Vagina (tissue), 2 donors: ENCODE measurements at regions not wholly inside any gene's neighbourhood (a gene's known extent, or its start where the extent isn't known, plus 50 kb on each side); places are given as distances from the start of the nearest gene placed in this dataset.

Experiments
- DNase-seq, 2 donors: peaks; one replicate each; pipeline ENCODE4 v3.0.0-alpha.2; 2017; ENCODE audit errors: extremely low spot score in 2 of 2
- H3K27ac ChIP-seq: fragments of 200-600 bp; sonication (generic); one replicate; pipeline ENCODE4 v1.5.1; 2019
- H3K27me3 ChIP-seq: fragments of 200-600 bp; sonication (generic); one replicate; pipeline ENCODE4 v1.5.1; 2019
- H3K36me3 ChIP-seq, 2 donors: fragments of 200-600 bp; sonication (generic); one replicate each; pipeline ENCODE4 v1.5.1; 2017 to 2019
- H3K4me1 ChIP-seq: fragments of 200-600 bp; sonication (generic); one replicate; pipeline ENCODE4 v1.5.1; 2019
- H3K4me3 ChIP-seq, 2 donors: fragments of 200-600 bp; sonication (generic); 1 replicate in 1 of 2; 2 replicates in 1 of 2; pipeline ENCODE4 v1.5.1; 2016 to 2019
- H3K9me3 ChIP-seq: fragments of 200-600 bp; sonication (generic); one replicate; pipeline ENCODE4 v1.5.1; 2019
- POLR2A ChIP-seq, 2 donors: fragments of 450-650 bp; IDR thresholded peaks; one replicate each; pipeline ENCODE4 v1.6.1; 2017; ENCODE audit warnings: antibody characterized with exemption in 2 of 2, mild to moderate bottlenecking in 2 of 2, moderate library complexity in 2 of 2
- POLR2AphosphoS5 ChIP-seq, 2 donors: sonication (generic); formaldehyde crosslinking; IDR thresholded peaks; one replicate each; pipeline ENCODE4 v1.9.0; 2017; ENCODE audit warnings: antibody characterized with exemption in 2 of 2, mild to moderate bottlenecking in 2 of 2, low read depth in 1 of 2; ENCODE audit not compliant: insufficient read depth in 1 of 2
- intact Hi-C: fragments of 100-400 bp; cut with DNase I; formaldehyde crosslinking; loops from one replicate; pipeline ENCODE4 v1.15.1; 2023
- TF ChIP-seq, protein P1 (sequence below), 3 experiments: fragments of 450-650 bp in 2 of 3; fragments of 200-600 bp in 1 of 3; sonication (generic) in 1 of 3; IDR thresholded peaks; one replicate each; pipeline ENCODE4 v1.5.1; 2017 to 2019; ENCODE audit warnings: antibody characterized with exemption in 3 of 3, mild to moderate bottlenecking in 2 of 3, moderate library complexity in 2 of 3

DNA sequence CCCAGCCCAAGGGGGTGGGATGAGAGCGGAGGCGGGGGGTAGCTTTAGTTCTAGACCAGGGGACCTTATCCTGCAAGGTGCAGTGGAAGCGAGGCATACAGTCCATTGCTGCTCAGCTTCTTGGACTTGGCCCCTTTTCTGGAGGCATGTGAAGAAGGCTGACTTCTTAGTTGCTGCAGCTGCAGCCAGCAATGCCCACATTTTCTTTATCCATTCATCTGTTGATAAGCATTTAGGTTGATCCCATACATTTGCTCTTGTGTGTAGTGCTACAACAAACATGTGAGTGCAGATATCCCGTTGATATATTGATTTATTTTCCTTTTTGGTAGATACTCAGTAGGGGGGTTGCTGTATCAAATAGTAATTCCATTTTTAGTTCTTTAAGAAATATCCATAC lies 461.2 kb upstream of the IMPG1 start:
- H3K27me3 ChIP-seq, result no peaks in the 10 kb centered on the region
- no peak for TF ChIP-seq POLR2A (IDR thresholded peaks at IDR 0.05)
- TF ChIP-seq, protein P1, sequence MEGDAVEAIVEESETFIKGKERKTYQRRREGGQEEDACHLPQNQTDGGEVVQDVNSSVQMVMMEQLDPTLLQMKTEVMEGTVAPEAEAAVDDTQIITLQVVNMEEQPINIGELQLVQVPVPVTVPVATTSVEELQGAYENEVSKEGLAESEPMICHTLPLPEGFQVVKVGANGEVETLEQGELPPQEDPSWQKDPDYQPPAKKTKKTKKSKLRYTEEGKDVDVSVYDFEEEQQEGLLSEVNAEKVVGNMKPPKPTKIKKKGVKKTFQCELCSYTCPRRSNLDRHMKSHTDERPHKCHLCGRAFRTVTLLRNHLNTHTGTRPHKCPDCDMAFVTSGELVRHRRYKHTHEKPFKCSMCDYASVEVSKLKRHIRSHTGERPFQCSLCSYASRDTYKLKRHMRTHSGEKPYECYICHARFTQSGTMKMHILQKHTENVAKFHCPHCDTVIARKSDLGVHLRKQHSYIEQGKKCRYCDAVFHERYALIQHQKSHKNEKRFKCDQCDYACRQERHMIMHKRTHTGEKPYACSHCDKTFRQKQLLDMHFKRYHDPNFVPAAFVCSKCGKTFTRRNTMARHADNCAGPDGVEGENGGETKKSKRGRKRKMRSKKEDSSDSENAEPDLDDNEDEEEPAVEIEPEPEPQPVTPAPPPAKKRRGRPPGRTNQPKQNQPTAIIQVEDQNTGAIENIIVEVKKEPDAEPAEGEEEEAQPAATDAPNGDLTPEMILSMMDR (IDR thresholded peaks at IDR 0.05), result no peak
- no peak for TF ChIP-seq POLR2AphosphoS5 (IDR thresholded peaks at IDR 0.05; ENCODE audit: insufficient read depth in 1 of 2, low read depth in 1 of 2)
- no peak for DNase-seq

DNA sequence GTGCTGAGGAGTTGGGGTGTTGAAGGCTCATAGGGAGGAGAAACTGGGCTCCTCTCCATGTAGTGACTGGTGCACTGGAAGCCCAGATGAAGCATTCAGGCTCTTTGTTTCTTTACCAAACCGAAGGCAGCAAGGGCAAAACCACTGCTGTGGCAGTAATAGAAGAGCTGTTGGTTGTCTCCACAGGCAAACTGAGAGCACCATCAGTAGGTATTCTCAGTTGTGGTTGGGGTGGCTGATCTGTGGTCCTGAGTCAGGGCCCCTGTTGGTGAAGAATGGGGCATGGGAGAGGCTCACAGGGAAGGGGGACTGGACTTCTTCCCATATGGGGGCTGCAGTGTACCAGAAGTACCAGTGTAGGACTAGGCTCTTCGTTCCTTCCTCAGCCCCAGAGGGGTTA lies 460.2 kb upstream of the IMPG1 start:
- DNase-seq, result no peak
- Histone ChIP-seq H3K4me3 (no peak overlapping the region), H3K4me1 (no peaks in the 10 kb centered on the region), H3K9me3 (no peaks in the 10 kb centered on the region), H3K27me3 (no peaks in the 10 kb centered on the region), H3K27ac (no peak overlapping the region), H3K36me3 (no peaks in the 10 kb centered on the region)
- intact Hi-C loops, result no loop called here
- TF ChIP-seq, protein P1 (IDR thresholded peaks at IDR 0.05), result no peak
- TF ChIP-seq POLR2A (IDR thresholded peaks at IDR 0.05) (no peak), POLR2AphosphoS5 (IDR thresholded peaks at IDR 0.05; ENCODE audit: insufficient read depth in 1 of 2, low read depth in 1 of 2) (no peak)

More for the DNA sequence above, 461.2 kb upstream of the IMPG1 start:
- H3K4me1 ChIP-seq, result no peaks in the 10 kb centered on the region
- H3K27ac ChIP-seq, result no peak overlapping the region
- H3K4me3 ChIP-seq, result no peak overlapping the region
- no peaks in the 10 kb centered on the region for H3K9me3 ChIP-seq
- H3K36me3 ChIP-seq, result no peaks in the 10 kb centered on the region
- intact Hi-C loops, result no loop called here

DNA sequence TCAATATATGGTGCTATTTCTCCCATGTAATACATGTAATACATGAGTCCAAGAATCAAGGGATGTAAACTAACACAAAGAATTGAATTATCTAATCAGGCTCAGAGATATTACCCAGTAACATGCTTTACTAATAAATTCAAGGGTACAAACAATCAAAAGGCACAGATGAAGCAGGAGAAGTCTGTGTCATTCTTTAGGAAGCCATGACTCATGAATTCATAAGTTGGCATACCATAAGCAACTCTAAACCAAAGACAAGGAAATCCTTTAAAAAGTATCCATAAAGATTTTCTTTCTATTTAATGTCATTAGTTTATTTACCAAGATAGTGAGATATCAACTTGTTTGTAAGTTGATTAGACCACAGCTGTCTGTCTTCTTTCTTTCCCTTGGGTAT lies 446.0 kb upstream of the IMPG1 start:
- Histone ChIP-seq H3K4me3 (no peak overlapping the region), H3K9me3 (no peaks in the 10 kb centered on the region), H3K4me1 (no peaks in the 10 kb centered on the region), H3K27me3 (no peaks in the 10 kb centered on the region), H3K27ac (no peak overlapping the region), H3K36me3 (no peaks in the 10 kb centered on the region)
- intact Hi-C loops, result no loop called here
- DNase-seq, result no peak
- TF ChIP-seq, protein P1 (IDR thresholded peaks at IDR 0.05), result no peak
- TF ChIP-seq POLR2A (IDR thresholded peaks at IDR 0.05), result no peak
- no peak for TF ChIP-seq POLR2AphosphoS5 (IDR thresholded peaks at IDR 0.05; ENCODE audit: insufficient read depth in 1 of 2, low read depth in 1 of 2)

DNA sequence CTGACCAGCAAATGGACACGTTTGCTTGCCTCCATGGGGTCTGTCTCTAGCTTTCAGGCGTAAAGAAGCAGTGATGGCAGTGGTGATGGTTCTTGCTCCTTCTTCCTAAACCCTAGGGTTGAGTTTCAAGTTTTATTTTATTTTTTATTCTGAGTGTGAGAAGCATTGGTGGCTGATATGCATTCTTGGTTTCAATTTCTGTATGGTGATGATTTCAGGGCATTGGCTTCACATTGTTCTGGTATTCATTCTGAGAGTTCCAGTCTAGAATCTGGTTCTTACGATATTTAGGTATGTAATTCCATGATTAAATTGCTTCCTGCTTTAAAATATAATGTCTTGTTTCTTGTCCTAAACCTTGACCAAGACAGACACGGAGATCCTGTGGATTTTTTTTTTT lies 444.5 kb upstream of the IMPG1 start:
- H3K27me3 ChIP-seq, result no peaks in the 10 kb centered on the region
- H3K4me1 ChIP-seq, result no peaks in the 10 kb centered on the region
- H3K36me3 ChIP-seq, result no peaks in the 10 kb centered on the region
- TF ChIP-seq, protein P1 (IDR thresholded peaks at IDR 0.05), result no peak
- TF ChIP-seq POLR2A (IDR thresholded peaks at IDR 0.05) (no peak), POLR2AphosphoS5 (IDR thresholded peaks at IDR 0.05; ENCODE audit: insufficient read depth in 1 of 2, low read depth in 1 of 2) (no peak)
- DNase-seq, result no peak
- no peak overlapping the region for H3K27ac ChIP-seq
- intact Hi-C loops, result no loop called here
- H3K4me3 ChIP-seq, result no peak overlapping the region
- H3K9me3 ChIP-seq, result no peaks in the 10 kb centered on the region

DNA sequence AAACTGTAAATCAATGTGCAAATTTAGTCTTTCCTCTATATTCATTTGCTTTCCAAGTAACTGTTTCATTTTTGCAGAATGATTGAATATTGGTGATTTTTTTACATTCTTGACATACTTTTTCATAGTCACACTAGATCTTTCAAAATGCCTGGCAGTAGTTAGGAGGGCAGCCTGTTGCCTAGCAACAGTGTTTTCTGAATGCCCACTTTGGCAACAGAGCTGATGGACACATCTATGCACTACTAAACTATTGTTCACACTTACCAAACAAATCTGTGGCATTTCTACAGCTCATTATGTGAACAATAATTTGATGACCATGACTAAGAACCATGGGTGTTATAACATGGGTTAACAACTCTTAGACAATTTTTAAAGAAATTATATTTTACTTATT lies 438.0 kb upstream of the IMPG1 start:
- no peak for DNase-seq
- no peaks in the 10 kb centered on the region for H3K36me3 ChIP-seq
- H3K27me3 ChIP-seq, result no peaks in the 10 kb centered on the region
- H3K4me3 ChIP-seq, result no peak overlapping the region
- intact Hi-C loops, result no loop called here
- TF ChIP-seq POLR2A (IDR thresholded peaks at IDR 0.05), result no peak
- TF ChIP-seq, protein P1 (IDR thresholded peaks at IDR 0.05), result no peak
- no peak for TF ChIP-seq POLR2AphosphoS5 (IDR thresholded peaks at IDR 0.05; ENCODE audit: insufficient read depth in 1 of 2, low read depth in 1 of 2)
- no peaks in the 10 kb centered on the region for H3K9me3 ChIP-seq
- H3K27ac ChIP-seq, result no peak overlapping the region
- H3K4me1 ChIP-seq, result no peaks in the 10 kb centered on the region
